ENCODE measurements at regions not wholly inside any gene's neighbourhood (a gene's known extent, or its start where the extent isn't known, plus 50 kb on each side); places are given as distances from the start of the nearest gene placed in this dataset.
"Not testable (repeated sequence)": the region's sequence is repeated elsewhere in the genome, so short reads cannot be mapped to it uniquely, and the experiment has no call there.

DNA sequence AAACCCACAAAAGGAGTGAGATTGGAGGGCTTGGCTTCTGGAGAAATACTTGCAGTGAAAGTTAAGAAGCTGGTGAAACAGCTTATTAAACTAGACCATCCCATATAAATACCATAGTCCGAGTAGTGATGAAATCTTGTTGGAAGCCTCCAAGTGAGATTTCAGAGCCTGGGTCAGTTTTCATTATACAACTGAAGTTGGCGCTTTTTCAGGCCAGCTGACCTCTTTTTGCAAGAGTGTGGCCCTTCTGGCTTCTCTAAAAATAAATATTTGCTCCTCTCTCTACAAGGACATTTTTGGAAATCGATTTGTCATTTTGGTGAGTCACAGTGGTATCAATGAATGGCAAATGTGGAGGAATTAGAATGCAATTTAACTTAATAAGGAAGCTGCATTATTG lies 51.2 kb upstream of the THRB start:
- DNase-seq = no peak

- no peak for DNase-seq
These were observed 53.6 kb upstream of the THRB start for GRCh38 chr3:24548278-24548677.

DNA sequence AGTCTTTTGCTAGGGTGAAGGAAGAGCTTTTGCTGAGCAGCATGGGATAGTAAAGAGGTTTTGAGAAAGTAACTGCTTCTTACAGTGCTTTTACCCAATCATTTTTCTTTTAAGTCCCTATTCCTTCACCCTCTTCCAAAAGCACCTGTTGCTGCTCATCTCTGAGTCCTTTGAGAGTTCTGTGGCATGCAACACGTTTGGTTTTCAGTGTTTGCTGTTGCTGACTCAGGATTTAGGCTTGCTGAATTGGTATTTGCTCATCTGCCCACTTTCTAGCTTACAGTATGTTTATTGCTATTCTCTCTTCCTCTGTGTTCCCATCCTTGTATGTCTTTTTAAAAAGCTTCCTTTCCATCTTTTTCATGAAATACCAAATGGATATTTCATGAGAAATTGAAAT lies 55.9 kb upstream of the THRB start:
- DNase-seq = no peak

DNA sequence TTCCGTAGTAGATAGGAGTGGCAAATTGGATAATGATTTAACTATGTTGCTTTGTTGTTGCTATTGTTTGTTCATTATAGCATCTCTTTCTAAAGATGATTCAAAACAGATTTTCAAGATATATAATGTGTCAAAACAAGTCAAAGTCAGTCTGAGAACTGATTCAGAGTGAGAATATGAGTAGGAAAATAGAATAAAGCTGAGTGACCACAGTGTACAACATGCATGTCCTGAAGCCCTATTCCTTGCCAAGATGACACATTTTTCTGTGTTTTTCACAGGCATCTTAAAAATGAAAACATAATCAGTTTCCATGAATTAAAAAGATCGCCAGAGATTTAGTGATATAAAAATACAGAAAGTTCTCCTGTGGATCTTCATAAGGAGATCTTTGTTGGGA lies 57.0 kb upstream of the THRB start:
- DNase-seq = no peak

- no peak for DNase-seq
These were observed 68.2 kb upstream of the THRB start for GRCh38 chr3:24562895-24563294.

GRCh38 chr3:24565053-24565452 lies 70.4 kb upstream of the THRB start:
- DNase-seq = no peak

GRCh38 chr3:24565656-24566055 lies 71.0 kb upstream of the THRB start:
- no peak for DNase-seq

DNA sequence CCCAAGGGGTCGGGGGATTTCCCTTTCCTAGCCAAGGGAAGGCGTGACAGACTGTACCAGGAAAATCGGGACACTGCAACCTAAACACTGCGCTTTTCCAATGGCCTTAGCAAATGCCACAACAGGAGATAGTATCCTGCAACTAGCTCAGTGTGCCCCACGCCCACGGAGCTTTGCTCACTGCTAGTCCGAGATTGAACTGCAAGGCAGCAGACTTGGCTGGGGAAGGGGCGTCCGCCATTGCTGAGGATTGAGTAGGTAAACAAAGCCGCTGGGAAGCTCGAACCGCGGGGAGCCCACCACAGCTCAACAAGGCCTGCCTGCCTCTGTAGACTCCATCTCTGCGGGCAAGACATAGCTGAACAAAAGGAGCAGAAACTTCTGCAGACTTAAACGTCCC lies 72.3 kb upstream of the THRB start:
- DNase-seq = no peak

DNA sequence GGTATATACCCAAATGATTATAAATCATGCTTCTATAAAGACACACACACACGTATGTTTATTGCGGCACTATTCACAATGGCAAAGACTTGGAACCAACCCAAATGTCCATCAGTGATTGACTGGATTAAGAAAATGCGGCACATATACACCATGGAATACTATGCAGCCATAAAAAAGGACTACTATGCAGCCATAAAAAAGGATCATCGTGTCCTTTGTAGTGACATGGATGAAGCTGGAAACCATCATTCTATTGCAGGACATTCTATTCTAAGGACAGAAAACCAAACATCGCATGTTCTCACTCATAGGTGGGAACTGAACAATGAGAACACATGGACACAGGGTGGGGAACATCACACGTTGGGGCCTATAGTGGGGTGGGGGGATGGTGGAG lies 77.8 kb upstream of the THRB start:
- DNase-seq = not testable (repeated sequence)

DNA sequence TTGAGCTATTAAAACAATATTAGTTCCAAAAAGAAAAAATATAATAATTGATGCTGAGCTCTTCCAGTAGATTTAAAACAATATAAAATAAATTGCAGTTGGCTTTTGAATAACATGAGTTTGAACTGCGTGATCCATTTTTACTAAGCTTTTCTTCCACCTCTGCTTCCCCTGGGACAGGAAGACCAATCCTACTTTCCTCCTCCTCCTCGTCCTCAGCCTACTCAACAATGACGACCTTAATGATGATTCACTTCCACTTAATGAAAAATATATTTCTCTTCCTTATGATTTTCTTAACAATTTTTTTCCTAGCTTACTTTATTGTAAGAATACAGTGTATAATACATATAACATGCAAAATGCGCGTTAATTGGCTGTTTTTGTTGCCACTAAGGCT lies 78.9 kb upstream of the THRB start:
- no peak for DNase-seq

GRCh38 chr3:24578324-24578723 lies 83.7 kb upstream of the THRB start:
- no peak for DNase-seq

DNA sequence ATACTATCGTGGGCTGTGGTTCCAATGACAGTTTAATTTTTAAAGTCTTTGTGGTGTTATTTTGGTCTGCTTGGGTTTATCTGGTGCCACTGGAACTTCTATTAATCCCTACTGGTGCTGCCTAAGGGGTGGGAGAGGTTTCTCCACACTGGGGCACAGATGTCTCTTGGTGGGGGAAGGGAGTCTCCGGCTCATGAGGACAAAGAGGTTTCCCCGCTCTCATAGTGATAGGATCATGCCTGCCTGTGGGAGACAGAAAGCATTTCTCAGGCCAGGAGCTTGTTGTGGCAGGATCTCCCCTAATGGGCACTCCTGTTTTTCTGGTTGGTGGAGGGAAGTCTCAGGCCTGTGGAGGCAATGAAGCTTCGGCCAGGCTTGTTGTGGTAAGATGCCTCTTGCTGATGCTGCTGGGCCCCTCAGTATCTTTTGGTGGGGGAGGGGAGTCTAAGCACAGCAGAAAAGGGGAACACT lies 84.3 kb upstream of the THRB start:
- no peak for DNase-seq

DNA sequence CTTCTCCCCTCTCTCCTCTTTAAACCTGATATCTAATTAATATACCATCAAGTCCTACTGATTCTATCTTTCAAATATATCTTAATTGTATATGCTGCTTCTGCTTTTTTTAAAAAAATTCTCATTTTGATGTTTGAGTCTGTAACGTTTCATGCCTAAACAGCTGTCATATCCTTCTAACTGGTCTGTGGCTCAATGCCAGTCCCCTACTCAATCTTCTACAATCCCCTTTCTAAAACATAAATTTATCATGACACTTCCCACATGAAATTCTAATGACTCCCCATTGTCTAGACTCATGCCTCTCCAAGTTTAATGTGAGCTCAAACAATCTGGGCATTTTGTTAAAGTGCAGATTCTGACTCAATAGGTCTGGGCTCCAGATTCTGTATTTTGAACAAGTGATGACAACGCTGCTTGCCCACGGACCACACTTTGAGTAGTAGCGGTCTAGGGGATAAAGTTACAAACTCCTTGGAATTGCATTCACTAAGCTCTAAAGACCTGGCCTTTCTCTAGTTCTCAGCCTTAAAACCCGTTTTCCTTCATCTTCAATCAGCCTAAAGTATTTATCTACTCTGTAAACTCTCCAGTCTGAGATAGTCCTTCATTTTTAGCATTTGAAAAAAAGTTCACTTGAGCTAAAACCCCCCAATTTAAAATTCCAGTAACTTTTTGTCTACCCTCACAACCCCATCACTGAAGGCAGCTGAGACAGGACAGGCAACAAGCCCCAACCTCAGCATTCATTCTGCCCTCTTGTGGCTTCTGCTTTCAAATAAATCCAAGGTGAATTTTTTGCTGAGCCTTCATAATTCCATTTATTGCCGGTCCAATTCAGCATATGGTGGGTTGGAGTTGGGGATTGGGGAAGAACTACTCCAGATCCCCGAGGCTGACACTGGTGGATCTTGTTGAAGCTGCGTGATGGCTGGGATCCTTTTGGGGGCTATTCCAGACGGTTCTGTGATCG lies 88.1 kb upstream of the THRB start:
- no peak for DNase-seq

GRCh38 chr3:24586920-24587319 lies 92.3 kb upstream of the THRB start:
- DNase-seq = no peak

GRCh38 chr3:24588629-24589512 lies 94.2 kb upstream of the THRB start:
- no peak for DNase-seq

GRCh38 chr3:24589513-24589851 lies 94.8 kb upstream of the THRB start:
- no peak for DNase-seq

DNA sequence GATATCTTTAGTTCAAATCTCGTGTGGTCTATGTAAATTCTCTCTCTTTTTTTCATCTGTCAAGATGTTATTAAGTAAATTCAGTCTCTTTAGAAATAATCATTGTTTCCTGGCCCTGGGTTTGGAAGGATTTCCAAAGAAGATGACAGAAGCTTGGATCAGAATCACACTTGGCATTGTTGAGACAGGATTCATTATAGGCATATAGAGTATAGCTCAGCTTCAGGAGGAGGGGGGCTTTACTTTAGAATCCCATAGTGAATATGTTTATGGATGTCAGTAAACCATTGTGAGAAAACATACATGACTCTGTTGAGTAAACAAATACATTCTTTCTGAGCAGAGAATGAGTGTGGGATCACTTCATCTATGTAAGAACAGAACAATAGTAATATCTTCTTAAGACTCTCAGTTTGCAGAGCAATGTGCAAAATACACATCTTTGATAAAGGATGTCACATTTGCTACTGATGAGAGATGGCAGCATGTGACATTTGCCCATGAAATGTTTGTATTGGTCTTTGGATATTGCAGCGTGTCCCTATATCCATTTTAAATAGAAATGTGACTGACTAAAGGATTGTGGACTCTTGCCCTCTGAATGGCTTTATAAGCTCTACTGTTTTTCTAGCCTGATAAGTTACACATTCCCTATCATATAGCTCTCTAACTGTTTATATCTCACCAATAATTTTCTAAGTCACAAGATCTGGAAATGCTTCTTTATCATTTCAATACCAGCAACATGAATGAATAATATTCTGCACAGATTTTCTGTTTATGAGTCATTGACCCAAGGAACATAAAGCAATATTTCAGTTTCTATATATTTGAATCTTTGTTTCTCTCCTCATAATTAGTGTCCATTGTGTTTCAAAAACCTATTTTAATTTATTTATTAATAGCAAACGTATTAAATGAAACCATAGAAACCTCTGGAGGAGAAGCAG lies 95.6 kb upstream of the THRB start:
- no peak for DNase-seq

GRCh38 chr3:24591191-24591590 lies 96.5 kb upstream of the THRB start:
- DNase-seq = no peak

DNA sequence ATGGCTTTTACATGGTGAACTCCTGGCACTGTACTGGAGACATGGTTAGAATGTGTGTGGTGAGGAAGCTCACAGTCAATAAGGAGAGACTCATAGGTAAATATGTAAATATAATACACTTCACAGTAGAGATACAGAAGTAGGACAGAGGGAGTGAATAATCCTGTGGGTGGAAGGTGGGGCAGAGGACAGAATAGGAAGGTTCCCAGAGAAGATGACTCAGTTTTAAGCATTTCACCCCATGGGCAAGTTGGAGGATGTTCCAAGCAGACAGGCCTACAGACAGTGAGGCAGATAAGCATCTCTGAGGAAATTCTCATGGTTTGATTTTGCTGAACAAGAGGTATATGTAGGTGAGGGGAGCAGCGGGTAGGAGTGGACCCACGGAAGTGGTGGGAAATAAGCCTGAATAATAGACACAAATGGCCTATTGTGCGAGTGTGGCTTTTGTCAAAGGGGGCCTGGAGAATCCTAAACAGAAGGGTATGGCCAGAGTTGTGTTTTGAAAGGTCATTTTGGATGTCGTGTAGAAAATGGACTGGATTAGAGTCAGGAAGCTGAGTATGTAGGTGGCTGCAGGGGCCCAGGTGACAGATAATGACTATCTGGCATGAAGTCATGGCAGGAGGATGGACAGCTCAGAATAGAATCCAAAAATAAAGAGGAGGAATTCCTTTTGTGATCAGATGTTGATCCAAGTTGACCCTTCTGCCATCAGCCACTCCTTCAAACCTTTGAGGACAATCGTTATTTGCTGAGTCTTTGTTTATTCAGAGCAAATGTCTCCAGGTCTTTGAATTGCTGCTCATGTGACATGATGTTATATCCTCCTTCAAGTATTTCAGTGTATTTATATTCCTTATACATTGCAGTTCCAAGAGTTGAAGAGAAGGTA lies 97.3 kb upstream of the THRB start:
- DNase-seq = no peak

DNA sequence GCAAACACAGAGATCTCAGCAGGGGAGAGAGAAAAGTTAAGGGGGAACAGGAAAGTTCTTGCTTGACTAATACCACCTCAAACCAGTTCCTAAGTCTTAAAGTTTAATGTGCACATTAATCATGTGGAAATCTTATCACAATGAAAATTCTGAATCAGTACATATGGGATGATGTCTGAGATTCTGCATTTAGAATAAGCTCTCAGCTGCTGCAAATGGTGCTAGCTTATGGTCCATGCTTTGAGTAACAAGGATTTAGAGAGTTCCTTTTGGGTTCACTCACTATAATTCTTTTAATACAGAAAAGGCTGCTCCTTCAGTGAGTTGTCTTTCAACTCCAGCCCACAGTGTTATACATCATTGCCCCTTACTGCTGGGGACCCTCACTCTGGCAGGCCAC lies 99.5 kb upstream of the THRB start:
- DNase-seq = no peak

DNA sequence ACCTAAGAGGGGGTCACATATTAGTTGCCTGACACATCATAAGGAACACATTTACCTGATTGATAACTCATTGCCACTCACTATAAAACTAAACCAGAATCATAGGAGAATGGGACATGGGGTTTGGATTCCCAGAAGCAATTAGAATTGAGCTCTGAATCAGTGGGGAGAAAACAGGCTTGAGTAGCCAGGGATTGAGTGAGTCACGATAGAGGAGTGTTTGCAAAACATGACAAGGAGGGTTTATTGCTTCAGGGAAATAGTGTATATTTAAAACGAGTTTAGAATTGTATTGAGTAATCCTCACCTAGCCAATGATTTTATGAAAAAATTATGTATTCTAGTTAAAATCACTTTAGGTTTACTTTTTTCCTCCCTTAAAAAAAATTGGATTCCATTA lies 101.1 kb upstream of the THRB start:
- no peak for DNase-seq

GRCh38 chr3:24596626-24597025 lies 102.0 kb upstream of the THRB start:
- no peak for DNase-seq
